Ureter (tissue), 1 donor: ENCODE measurements at regions not wholly inside any gene's neighbourhood (a gene's known extent, or its start where the extent isn't known, plus 50 kb on each side); places are given as distances from the start of the nearest gene placed in this dataset.
"Not testable (repeated sequence)": the region's sequence is repeated elsewhere in the genome, so short reads cannot be mapped to it uniquely, and the experiment has no call there.

Experiments used
- DNase-seq: peaks from one replicate; pipeline ENCODE4 v3.0.0-alpha.2; 2020; ENCODE audit warnings: low spot score
- donor health status: DM: yes; HTN: yes; CAD: no.

GRCh38 chr15:45948181-45948621, 313.4 kb downstream of the SQOR start:
- DNase-seq, result no peak

DNA sequence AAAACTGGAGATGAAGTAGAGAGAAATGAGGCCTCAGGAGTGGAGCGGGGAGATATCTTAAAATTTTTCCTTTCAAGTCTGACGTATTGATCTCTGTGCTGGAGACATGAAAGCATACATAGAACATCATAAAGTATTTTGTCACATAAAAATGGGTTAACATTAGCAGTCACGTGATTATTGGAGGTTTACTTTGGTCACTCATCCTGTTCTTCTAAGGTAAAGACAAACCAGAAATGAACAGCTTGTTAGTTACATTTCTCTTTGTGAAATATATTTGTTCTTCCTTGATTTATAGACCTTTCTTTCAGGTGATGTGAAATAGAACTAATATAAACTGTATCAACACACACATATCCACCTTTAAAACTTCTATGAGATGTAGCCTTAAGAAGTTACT, 324.1 kb downstream of the SQOR start:
- DNase-seq, result no peak

DNA sequence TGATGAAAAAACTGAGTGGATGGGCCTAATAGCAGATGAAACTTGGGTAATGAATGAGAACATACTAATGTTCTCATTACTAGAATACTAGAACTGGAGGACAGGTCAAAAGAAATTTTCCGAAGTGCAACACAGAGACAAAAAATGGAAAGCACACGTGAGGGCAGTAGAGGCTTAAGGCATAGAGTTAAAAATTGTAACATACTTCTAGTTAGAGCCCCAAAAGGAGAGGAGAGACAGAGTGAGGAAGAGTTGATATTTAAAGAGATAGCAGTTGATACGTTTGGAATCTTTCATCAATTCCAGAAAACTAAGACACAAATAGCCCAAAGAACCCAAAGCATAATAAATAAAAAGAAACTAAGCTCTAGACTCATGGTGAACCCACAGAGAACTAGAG, 327.9 kb downstream of the SQOR start:
- no peak for DNase-seq

GRCh38 chr15:45970542-45970941, 335.7 kb downstream of the SQOR start:
- DNase-seq, result no peak

DNA sequence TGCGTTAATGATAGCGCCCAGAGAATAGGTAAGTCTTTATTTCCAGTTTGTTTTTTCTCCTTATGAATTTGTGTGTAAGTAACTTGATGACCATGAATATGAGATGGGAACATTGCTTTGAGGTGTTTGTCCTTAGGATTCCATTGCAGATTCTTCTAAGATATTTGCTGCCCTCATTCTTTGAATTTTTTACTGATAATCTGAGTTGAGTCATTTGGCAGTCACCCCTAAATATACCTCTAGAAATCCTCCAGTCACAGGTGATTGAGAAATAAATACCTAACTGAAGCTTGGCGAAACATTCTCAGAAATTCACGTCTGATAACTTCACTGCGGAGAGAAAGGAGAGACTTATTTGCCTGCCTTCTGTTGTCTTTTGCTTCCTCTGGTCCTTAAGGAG, 345.5 kb downstream of the SQOR start:
- DNase-seq, result no peak

- DNase-seq, result no peak
These were observed 346.8 kb downstream of the SQOR start for GRCh38 chr15:45981625-45982024.

- DNase-seq, result no peak
These were observed 357.0 kb downstream of the SQOR start for GRCh38 chr15:45991863-45992262.

GRCh38 chr15:45993072-45993471, 358.2 kb downstream of the SQOR start:
- DNase-seq, result no peak

GRCh38 chr15:45993508-45993907, 358.7 kb downstream of the SQOR start:
- no peak for DNase-seq

DNA sequence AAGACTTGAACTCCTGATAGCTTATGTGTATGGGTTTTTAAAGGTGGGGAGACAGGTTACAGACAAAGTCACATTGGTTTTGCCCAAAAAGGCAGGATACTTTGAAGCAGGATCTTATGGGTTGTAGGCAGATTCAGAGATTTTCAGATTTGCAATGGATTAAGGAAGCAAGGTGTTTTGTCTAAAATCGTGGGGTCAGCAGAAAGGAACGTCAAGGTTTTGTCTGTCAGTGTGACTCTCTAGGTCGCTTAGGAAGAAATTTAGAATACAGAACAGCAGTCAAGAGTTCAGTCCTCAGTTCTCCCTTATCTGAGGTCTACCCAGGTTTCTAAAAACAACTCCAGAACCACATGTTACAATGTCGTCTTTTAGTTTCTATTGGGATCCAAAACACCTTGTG, 361.0 kb downstream of the SQOR start:
- no peak for DNase-seq

GRCh38 chr15:46014532-46014931, 379.7 kb downstream of the SQOR start:
- DNase-seq, result no peak

GRCh38 chr15:46034755-46035154, 399.9 kb downstream of the SQOR start:
- DNase-seq, result no peak

- no peak for DNase-seq
These were observed 404.9 kb downstream of the SQOR start for GRCh38 chr15:46039703-46040102.

GRCh38 chr15:46041905-46042304, 407.1 kb downstream of the SQOR start:
- no peak for DNase-seq

DNA sequence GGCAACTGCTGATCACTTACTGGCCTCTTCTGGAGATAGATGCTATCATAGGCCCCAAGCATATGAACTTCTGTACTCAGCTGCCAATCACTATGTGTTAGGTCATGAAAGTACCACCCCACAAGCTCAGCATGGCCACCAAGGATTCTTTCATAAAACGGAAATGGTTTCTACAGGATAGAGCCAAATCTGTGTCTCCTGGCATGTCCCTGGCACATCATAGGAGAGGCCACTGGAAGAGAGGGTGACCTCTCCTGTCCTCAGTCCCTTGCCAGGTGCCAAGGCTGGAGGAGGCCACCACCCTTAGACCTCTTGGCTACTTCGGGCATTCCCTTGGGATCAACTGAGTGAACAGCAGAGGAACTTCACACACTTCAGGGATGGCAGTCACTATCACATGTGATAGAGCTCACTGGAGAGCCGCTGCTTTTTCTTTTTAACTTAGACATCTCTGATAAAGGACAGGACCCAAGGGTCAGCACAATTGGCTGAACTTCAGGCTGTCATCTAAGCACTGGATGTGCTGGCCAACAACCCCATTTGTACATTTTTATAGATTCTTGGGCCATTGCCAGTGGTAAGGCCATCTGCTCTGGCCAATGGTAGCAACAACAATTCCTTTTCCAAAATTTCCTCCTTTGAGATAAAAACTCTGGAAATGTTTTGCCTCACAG, 425.2 kb downstream of the SQOR start:
- DNase-seq, result no peak

DNA sequence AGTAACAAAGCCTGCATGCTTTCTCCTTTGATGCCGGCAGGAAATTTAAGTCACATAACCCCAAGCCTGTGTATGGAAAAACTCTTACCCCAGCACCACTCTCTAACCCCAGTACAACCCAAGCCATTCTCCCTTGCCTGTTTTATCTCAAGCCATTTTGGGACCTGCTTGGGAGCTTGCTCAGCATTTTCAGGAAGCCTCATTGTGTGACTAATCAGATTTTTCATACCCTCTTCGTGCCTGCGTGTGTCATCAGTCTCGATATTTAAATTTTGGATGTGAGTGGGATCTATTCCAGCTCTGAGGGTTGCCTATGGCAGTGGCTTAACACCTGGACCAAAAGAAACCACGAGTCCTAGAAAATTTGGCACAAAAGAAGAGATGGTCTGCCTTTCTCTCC, 426.2 kb downstream of the SQOR start:
- no peak for DNase-seq

- DNase-seq, result no peak
These were observed 442.4 kb downstream of the SQOR start for GRCh38 chr15:46077220-46077619.

DNA sequence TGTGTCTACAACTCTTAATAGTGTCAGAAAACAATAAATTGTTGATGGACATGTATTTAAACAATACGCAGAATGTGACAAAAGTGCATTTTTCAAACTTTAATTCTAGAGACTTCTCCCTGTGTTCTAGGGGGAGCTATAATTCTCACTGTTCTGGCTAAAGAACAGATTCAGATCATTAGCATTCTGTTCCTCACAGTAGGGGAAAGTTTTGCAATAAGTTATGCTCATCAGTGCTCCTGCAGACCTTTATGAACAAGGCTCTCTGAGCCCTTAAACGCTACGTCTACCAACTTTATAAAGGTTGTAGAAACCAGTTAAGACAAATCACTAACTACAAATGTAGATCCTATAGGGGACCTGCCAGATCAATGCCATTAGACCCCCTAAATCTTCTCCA, 444.2 kb downstream of the SQOR start:
- DNase-seq, result no peak

GRCh38 chr15:46080016-46080415, 445.2 kb downstream of the SQOR start:
- no peak for DNase-seq

GRCh38 chr15:46088486-46089445, 453.9 kb downstream of the SQOR start:
- DNase-seq, result no peak

GRCh38 chr15:46089467-46089935, 454.7 kb downstream of the SQOR start:
- no peak for DNase-seq

DNA sequence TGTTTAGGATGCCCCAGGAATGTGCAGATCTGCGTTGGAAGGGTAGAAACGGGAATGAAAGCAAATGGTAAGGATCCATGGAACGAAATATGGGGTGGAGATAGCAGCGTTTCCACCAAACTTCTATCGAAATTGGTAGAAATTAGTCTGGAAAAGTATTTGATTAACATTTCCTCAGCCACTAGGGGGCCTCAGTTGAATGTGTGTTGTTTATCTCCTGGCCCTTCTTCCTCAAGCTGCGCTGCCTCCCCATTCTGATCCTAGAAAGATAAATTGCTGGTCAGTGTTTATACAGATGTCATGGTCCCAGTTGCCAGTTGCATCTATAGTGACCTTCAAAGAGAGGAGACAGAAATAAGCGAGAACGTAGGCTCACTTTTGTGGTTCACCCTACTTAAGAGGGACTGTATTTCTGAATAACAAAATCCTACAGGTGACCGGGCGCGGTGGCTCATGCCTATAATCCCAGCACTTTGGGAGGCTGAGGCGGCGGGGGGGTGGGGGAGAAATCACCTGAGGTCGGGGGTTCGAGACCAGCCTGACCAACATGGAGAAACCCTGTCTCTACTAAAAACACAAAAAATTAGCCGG, 457.1 kb downstream of the SQOR start:
- no peak for DNase-seq

DNA sequence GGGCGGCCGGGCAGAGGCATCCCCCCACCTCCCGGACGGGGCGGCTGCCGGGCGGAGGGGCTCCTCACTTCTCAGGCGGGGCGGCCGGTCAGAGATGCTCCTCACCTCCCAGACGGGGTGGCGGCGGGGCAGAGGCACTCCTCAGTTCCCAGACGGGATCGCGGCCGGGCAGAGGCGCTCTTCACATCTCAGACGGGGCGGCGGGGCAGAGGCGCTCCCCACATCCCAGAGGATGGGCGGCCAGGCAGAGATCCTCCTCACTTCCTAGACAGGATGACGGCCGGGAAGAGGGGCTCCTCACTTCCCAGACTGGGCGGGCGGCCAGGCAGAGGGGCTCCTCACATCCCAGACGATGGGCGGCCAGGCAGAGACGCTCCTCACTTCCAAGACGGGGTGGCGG, 463.2 kb downstream of the SQOR start:
- not testable (repeated sequence) for DNase-seq
